T-helper 2 cell treated with Interferon-gamma antibody and Interleukin-4, amounts not matched to agents 5 μg/mL and 100 μg/mL, for 36 hours (primary cell): ENCODE measurements at regions not wholly inside any gene's neighbourhood (a gene's known extent, or its start where the extent isn't known, plus 50 kb on each side); places are given as distances from the start of the nearest gene placed in this dataset.
"Not testable (repeated sequence)": the region's sequence is repeated elsewhere in the genome, so short reads cannot be mapped to it uniquely, and the experiment has no call there.

ENCODE experiments used
- DNase-seq: peaks from one replicate; pipeline ENCODE4 v3.0.0; 2021; ENCODE audit warnings: low spot score
- H3K27ac Mint-ChIP-seq: one replicate; pipeline ENCODE4 v1.8.0; 2021; ENCODE audit warnings: mild to moderate bottlenecking, mixed read lengths
- H3K27me3 Mint-ChIP-seq: one replicate; pipeline ENCODE4 v1.8.0; 2021; ENCODE audit warnings: low read depth, mixed read lengths
- H3K36me3 Mint-ChIP-seq: one replicate; pipeline ENCODE4 v1.8.0; 2021; ENCODE audit warnings: low read depth, mixed read lengths
- H3K4me1 Mint-ChIP-seq: one replicate; pipeline ENCODE4 v1.8.0; 2021; ENCODE audit warnings: low read depth, mixed read lengths
- H3K4me3 Mint-ChIP-seq: one replicate; pipeline ENCODE4 v1.8.0; 2022; ENCODE audit warnings: mild to moderate bottlenecking, moderate library complexity, mixed read lengths
- H3K9me3 Mint-ChIP-seq: one replicate; pipeline ENCODE4 v1.8.0; 2021; ENCODE audit warnings: mixed read lengths

- Mint-ChIP-seq H3K27ac (no peak overlapping the region), H3K4me3 (peak overlapping the region; percentile 77), H3K36me3 (peaks cover 2% of the 10 kb centered on the region), H3K4me1 (peaks cover 28% of the 10 kb centered on the region), H3K27me3 (peaks cover 87% of the 10 kb centered on the region), H3K9me3 (peaks cover 26% of the 10 kb centered on the region)
- no peak for DNase-seq
Measured at GRCh38 chr6:27544612-27545260, 71.8 kb upstream of the ZNF184 start.

GRCh38 chr6:27544135-27544534 lies 71.2 kb upstream of the ZNF184 start:
- not testable (repeated sequence) for DNase-seq, H3K27ac Mint-ChIP-seq, H3K36me3 Mint-ChIP-seq
- Mint-ChIP-seq H3K4me1 (peaks cover 28% of the 10 kb centered on the region), H3K9me3 (peaks cover 26% of the 10 kb centered on the region), H3K4me3 (peak overlapping the region; percentile 77), H3K27me3 (peaks cover 88% of the 10 kb centered on the region)

GRCh38 chr6:27542485-27542884 lies 69.6 kb upstream of the ZNF184 start:
- peaks cover 88% of the 10 kb centered on the region for H3K27me3 Mint-ChIP-seq
- H3K4me3 Mint-ChIP-seq: no peak overlapping the region
- peaks cover 25% of the 10 kb centered on the region for H3K9me3 Mint-ChIP-seq
- H3K4me1 Mint-ChIP-seq: peaks cover 18% of the 10 kb centered on the region
- no peak overlapping the region for H3K27ac Mint-ChIP-seq
- H3K36me3 Mint-ChIP-seq: peaks cover 2% of the 10 kb centered on the region
- no peak for DNase-seq

- peaks cover 86% of the 10 kb centered on the region for H3K27me3 Mint-ChIP-seq
- H3K27ac Mint-ChIP-seq: no peak overlapping the region
- peaks cover 19% of the 10 kb centered on the region for H3K9me3 Mint-ChIP-seq
- H3K36me3 Mint-ChIP-seq: peaks cover 2% of the 10 kb centered on the region
- no peak overlapping the region for H3K4me3 Mint-ChIP-seq
- peaks cover 13% of the 10 kb centered on the region for H3K4me1 Mint-ChIP-seq
- no peak for DNase-seq
Measured at GRCh38 chr6:27541933-27542297, 69.0 kb upstream of the ZNF184 start.

- peaks cover 13% of the 10 kb centered on the region for H3K4me1 Mint-ChIP-seq
- H3K27ac Mint-ChIP-seq: no peak overlapping the region
- peaks cover 81% of the 10 kb centered on the region for H3K27me3 Mint-ChIP-seq
- DNase-seq: no peak
- H3K9me3 Mint-ChIP-seq: peaks cover 14% of the 10 kb centered on the region
- no peaks in the 10 kb centered on the region for H3K36me3 Mint-ChIP-seq
- H3K4me3 Mint-ChIP-seq: no peak overlapping the region
Measured at GRCh38 chr6:27541212-27541932, 68.5 kb upstream of the ZNF184 start.

GRCh38 chr6:27539551-27539950 lies 66.6 kb upstream of the ZNF184 start:
- Mint-ChIP-seq H3K4me1 (peaks cover 2% of the 10 kb centered on the region), H3K9me3 (no peaks in the 10 kb centered on the region), H3K27me3 (peaks cover 67% of the 10 kb centered on the region), H3K36me3 (no peaks in the 10 kb centered on the region), H3K27ac (no peak overlapping the region), H3K4me3 (no peak overlapping the region)
- DNase-seq: no peak

GRCh38 chr6:27532820-27533538 lies 60.1 kb upstream of the ZNF184 start:
- H3K4me1 Mint-ChIP-seq: no peaks in the 10 kb centered on the region
- no peaks in the 10 kb centered on the region for H3K9me3 Mint-ChIP-seq
- no peak for DNase-seq
- no peak overlapping the region for H3K4me3 Mint-ChIP-seq
- no peaks in the 10 kb centered on the region for H3K36me3 Mint-ChIP-seq
- peaks cover 37% of the 10 kb centered on the region for H3K27me3 Mint-ChIP-seq
- H3K27ac Mint-ChIP-seq: no peak overlapping the region

GRCh38 chr6:27531772-27532459 lies 59.0 kb upstream of the ZNF184 start:
- Mint-ChIP-seq H3K4me1 (no peaks in the 10 kb centered on the region), H3K36me3 (no peaks in the 10 kb centered on the region), H3K4me3 (no peak overlapping the region), H3K27me3 (peaks cover 29% of the 10 kb centered on the region), H3K27ac (no peak overlapping the region), H3K9me3 (no peaks in the 10 kb centered on the region)
- DNase-seq: no peak

GRCh38 chr6:27529796-27530195 lies 56.9 kb upstream of the ZNF184 start:
- H3K36me3 Mint-ChIP-seq, DNase-seq, H3K9me3 Mint-ChIP-seq, H3K4me1 Mint-ChIP-seq, H3K27ac Mint-ChIP-seq, H3K4me3 Mint-ChIP-seq: not testable (repeated sequence)
- peaks cover 25% of the 10 kb centered on the region for H3K27me3 Mint-ChIP-seq

GRCh38 chr6:27528714-27529113 lies 55.8 kb upstream of the ZNF184 start:
- no peak overlapping the region for H3K4me3 Mint-ChIP-seq
- DNase-seq: no peak
- H3K27me3 Mint-ChIP-seq: peaks cover 25% of the 10 kb centered on the region
- no peaks in the 10 kb centered on the region for H3K4me1 Mint-ChIP-seq
- H3K36me3 Mint-ChIP-seq: no peaks in the 10 kb centered on the region
- no peaks in the 10 kb centered on the region for H3K9me3 Mint-ChIP-seq
- H3K27ac Mint-ChIP-seq: no peak overlapping the region
